Thoracic aorta (tissue), 2 donors: ENCODE measurements at regions not wholly inside any gene's neighbourhood (a gene's known extent, or its start where the extent isn't known, plus 50 kb on each side); places are given as distances from the start of the nearest gene placed in this dataset.

Experiments
- ATAC-seq: fragments of 150-250 bp; one replicate; pipeline ENCODE4 v1.8.0; 2017; ENCODE audit warnings: low read depth; ENCODE audit not compliant: insufficient number of reproducible peaks, low FRiP score
- DNase-seq: peaks from one replicate; pipeline ENCODE4 v3.0.0-alpha.2; 2020; ENCODE audit warnings: low spot score
- H3K27ac ChIP-seq, 2 donors: fragments of 200-600 bp; sonication (generic); 1 replicate in 1 of 2; 2 replicates in 1 of 2; pipeline ENCODE4 v1.5.1; 2016; ENCODE audit warnings: mild to moderate bottlenecking in 2 of 2, moderate library complexity in 2 of 2
- H3K27me3 ChIP-seq: fragments of 200-600 bp; sonication (generic); replicated peaks from 2 replicates; pipeline ENCODE4 v1.6.0; 2016; ENCODE audit warnings: mild to moderate bottlenecking; ENCODE audit not compliant: insufficient read depth
- H3K36me3 ChIP-seq: fragments of 200-600 bp; sonication (generic); one replicate; pipeline ENCODE4 v1.5.1; 2016
- H3K4me1 ChIP-seq, 2 donors: fragments of 200-600 bp; sonication (generic); 1 replicate in 1 of 2; 2 replicates in 1 of 2; pipeline versions ENCODE4 v1.5.1 to v1.6.0; 2016; ENCODE audit warnings: low read depth in 2 of 2, mild to moderate bottlenecking in 1 of 2; ENCODE audit not compliant: control insufficient read depth in 1 of 2
- H3K4me3 ChIP-seq: fragments of 200-600 bp; sonication (generic); 2 replicates; pipeline ENCODE4 v1.5.1; 2016; ENCODE audit warnings: mild to moderate bottlenecking
- H3K9me3 ChIP-seq: fragments of 200-600 bp; sonication (generic); 2 replicates; pipeline ENCODE4 v1.5.1; 2016
- TF ChIP-seq, protein P1 (sequence below): fragments of 200-600 bp; sonication (generic); IDR thresholded peaks from one replicate; pipeline ENCODE4 v1.5.1; 2019; ENCODE audit warnings: antibody characterized with exemption

DNA sequence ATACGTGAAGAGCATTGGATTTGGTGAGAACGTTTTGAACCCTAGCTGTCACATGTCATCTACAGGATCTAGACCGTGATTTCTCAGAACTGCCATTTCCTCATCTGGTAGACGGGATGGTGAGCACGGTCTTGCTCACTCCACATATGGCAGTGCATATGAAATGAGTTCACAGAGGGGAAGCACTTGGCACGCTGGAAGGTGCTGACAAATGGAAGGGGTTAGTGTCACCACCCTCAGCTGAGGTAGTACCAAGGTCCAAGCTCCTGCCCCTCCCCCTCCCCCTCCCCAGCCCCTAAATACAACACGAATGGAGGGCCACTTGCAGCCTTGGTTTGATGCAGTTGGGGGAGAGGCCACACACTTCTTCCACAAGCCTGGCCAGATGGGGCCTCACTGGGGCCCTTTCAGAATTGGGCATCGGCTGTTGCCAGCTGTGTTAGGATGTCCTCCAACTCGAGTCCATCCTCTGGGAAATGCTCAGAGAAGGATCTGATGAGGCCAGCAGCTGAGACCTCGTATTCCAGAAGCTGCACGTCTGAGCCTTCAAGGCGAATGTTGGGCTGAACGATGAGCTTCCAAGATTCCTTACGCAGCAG, 322.4 kb downstream of the ANXA1 start:
- ATAC-seq (no peak), DNase-seq (no peak)
- no peaks in the 10 kb centered on the region for H3K4me1 ChIP-seq
- no peak overlapping the region for H3K4me3 ChIP-seq
- no peaks in the 10 kb centered on the region for H3K27me3 ChIP-seq
- H3K36me3 ChIP-seq = no peaks in the 10 kb centered on the region
- H3K27ac ChIP-seq = no peak overlapping the region
- no peaks in the 10 kb centered on the region for H3K9me3 ChIP-seq
- TF ChIP-seq, protein P1, sequence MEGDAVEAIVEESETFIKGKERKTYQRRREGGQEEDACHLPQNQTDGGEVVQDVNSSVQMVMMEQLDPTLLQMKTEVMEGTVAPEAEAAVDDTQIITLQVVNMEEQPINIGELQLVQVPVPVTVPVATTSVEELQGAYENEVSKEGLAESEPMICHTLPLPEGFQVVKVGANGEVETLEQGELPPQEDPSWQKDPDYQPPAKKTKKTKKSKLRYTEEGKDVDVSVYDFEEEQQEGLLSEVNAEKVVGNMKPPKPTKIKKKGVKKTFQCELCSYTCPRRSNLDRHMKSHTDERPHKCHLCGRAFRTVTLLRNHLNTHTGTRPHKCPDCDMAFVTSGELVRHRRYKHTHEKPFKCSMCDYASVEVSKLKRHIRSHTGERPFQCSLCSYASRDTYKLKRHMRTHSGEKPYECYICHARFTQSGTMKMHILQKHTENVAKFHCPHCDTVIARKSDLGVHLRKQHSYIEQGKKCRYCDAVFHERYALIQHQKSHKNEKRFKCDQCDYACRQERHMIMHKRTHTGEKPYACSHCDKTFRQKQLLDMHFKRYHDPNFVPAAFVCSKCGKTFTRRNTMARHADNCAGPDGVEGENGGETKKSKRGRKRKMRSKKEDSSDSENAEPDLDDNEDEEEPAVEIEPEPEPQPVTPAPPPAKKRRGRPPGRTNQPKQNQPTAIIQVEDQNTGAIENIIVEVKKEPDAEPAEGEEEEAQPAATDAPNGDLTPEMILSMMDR = no peak

DNA sequence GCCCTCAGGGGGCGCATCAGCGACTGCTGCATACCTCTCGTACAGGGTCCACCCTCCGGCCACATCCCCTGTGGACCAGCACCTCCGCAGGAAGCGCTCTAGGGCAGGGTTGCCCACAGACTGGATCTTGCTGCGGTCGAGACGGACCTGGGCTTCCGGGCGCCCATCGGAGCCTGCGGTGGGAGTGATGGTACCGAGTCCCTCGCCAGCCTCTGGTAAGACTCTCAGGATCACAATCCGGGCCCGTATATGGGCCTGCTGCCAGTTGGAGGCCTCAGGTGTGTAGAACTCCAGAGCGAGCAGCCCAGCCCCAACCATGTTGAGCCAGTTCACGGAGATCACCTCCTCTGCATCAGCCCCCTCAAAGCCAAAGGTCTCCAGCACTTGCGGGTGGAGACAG, 323.0 kb downstream of the ANXA1 start:
- no peak overlapping the region for H3K27ac ChIP-seq
- H3K4me1 ChIP-seq = no peaks in the 10 kb centered on the region
- H3K9me3 ChIP-seq = no peaks in the 10 kb centered on the region
- H3K4me3 ChIP-seq = no peak overlapping the region
- no peak for ATAC-seq
- no peaks in the 10 kb centered on the region for H3K36me3 ChIP-seq
- H3K27me3 ChIP-seq = no peaks in the 10 kb centered on the region
- DNase-seq = no peak
- TF ChIP-seq, protein P1 = no peak

DNA sequence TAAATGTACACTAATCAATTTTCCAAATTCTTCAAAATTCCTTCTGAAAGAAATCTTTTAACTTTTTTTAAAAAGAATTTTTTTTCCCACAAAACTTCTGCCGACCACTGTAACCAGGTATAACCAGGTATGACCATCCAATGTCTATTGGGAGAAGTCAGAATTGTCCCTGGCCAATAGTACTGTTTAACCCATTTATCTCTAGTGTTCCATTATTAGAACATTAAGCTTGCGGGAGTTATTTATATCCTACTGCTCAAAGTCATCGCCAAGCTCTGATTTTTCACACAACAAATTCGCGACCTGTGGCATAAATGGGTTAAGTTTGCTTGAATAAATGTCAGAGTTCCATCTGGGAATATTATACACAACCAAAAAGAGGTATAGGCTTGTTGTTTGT, 343.2 kb downstream of the ANXA1 start:
- H3K36me3 ChIP-seq = no peaks in the 10 kb centered on the region
- ATAC-seq (no peak), DNase-seq (no peak)
- no peak overlapping the region for H3K27ac ChIP-seq
- no peaks in the 10 kb centered on the region for H3K4me1 ChIP-seq
- no peak overlapping the region for H3K4me3 ChIP-seq
- no peaks in the 10 kb centered on the region for H3K9me3 ChIP-seq
- no peaks in the 10 kb centered on the region for H3K27me3 ChIP-seq
- TF ChIP-seq, protein P1 = no peak

DNA sequence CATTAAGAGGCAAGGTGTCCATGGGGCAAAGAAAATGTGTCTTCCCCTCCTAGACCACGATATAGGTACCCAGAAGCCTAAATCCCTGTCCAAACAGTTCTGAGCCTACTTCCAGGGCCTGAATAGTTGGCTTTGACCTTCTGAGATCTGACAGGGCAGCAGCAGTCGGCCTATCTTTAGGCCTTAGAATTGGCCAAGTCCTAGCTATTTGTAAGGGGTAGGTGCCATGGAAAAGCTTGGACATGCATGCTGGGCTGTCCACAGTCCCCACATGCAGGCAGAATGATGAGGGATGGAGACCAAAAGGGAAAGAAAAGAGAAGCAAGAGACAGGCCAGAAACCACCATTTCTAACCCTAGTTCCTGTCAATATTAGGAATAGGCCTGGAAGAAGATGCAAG, 346.1 kb downstream of the ANXA1 start:
- Histone ChIP-seq H3K4me3 (no peak overlapping the region), H3K36me3 (no peaks in the 10 kb centered on the region), H3K4me1 (no peaks in the 10 kb centered on the region), H3K27ac (no peak overlapping the region), H3K9me3 (no peaks in the 10 kb centered on the region), H3K27me3 (no peaks in the 10 kb centered on the region)
- ATAC-seq = no peak
- no peak for DNase-seq
- TF ChIP-seq, protein P1 = no peak

DNA sequence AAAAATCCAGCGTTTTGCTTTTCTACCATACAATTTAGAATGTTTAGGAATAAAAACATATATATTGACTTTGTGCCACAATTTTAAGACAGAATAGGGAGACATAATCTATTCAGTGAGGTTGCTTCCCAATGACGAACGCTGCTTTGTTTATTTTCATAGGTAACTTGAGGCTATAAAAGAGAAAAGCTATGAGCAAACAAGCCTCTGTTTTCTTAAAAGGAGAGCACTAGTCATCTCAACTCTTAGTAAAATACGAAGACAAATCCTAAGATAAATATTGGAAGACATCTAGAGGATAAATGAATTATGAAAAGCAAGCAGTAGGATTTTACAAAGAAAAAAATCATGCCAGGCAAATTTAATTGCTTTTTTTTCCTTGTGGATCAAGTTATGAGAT, 363.6 kb downstream of the ANXA1 start:
- Histone ChIP-seq H3K27me3 (no peaks in the 10 kb centered on the region), H3K9me3 (no peaks in the 10 kb centered on the region), H3K36me3 (no peaks in the 10 kb centered on the region), H3K4me1 (no peaks in the 10 kb centered on the region), H3K27ac (no peak overlapping the region), H3K4me3 (no peak overlapping the region)
- TF ChIP-seq, protein P1 = no peak
- no peak for DNase-seq
- ATAC-seq = no peak
